Activated CD8-positive, alpha-beta memory T cell treated with anti-CD3 and anti-CD28 coated beads, Interleukin-2, amount 50 U/mL, for 24 hours (primary cell): ENCODE measurements at regions not wholly inside any gene's neighbourhood (a gene's known extent, or its start where the extent isn't known, plus 50 kb on each side); places are given as distances from the start of the nearest gene placed in this dataset.

Experiments
- DNase-seq: peaks from one replicate; pipeline ENCODE4 v3.0.0-alpha.2; 2020; ENCODE audit errors: extremely low read depth

DNA sequence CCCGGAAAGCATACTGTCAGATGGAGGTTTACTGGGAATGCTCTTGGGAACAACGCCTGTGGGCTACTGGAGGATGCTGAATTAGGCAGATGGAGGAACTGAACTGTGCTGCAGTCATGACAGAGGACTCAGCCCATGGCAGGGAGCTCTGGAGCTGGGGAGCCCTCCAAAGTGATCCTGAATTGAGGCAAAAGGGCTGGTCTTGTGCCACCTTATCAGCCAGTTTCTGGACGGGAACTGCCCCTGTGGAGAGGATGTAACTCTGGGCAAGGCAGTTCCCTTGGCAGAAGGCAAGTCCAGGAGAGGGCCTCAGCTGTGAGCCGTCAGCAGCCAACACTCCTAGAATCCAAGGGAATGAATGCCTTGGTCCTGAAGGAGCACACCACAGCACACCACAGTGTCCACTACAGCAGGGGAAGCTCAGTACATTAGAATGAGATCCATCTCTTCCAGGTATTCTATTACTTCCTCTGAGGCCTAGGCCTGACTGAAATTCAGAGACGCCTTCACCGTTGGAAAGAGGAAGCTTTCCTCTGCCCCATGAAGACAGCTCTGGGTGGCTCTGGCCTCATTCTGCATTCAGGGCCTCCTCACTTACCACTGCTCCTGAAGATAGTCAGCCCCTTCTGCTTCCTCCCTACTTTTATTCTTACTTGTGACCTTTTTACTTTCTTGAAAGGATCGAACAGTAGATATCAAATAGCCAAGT lies 139.6 kb upstream of the GPR26 start:
- no peak for DNase-seq

DNA sequence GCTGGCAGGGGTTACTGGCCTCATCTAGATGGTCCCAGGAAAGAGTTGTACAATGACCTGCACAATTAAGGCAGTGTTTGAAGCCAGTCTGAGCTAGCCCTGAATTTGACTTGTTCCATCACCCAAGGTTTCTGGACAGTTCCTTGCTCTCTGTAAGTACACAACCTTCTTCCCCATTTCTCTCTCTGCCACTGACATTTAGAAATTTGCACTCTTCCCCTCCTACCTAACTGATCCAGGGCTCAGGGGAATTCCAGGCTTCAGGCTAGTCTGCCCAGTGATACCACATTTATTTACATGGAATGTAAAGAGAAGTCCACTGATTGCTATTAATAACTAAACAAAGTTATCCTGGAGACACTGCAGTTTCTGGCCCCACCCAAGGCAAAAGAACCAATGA lies 139.0 kb upstream of the GPR26 start:
- DNase-seq = no peak

DNA sequence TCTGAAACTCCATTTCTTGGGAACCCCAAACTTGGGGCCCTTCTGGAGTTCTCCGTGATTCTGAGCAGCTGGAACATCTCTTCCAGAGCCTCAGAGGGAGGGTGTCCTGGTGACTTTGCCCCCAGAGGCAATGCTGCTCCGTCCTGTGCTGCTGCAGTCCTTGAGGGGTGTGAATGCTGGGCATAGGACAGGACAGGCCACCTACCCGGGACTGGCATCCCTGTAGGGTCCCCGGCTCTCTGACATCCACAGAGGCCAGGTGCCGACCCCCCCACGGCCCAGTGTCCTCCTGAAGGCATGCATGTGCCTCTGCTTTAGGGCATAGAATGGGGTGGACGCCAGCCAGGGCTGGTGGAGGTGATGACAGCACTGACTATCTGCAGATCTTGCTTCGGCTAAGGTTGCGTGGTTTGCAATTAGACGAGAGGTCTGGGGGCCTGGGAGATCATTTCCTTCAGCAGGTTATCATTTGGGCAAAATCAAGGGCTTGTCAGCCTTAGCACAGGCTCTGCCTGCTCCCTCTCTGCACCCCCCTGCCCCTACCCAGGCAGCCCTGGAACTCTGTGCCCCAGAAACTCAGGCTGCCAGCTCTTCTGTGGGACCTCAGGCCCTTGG lies 136.9 kb upstream of the GPR26 start:
- DNase-seq = no peak

DNA sequence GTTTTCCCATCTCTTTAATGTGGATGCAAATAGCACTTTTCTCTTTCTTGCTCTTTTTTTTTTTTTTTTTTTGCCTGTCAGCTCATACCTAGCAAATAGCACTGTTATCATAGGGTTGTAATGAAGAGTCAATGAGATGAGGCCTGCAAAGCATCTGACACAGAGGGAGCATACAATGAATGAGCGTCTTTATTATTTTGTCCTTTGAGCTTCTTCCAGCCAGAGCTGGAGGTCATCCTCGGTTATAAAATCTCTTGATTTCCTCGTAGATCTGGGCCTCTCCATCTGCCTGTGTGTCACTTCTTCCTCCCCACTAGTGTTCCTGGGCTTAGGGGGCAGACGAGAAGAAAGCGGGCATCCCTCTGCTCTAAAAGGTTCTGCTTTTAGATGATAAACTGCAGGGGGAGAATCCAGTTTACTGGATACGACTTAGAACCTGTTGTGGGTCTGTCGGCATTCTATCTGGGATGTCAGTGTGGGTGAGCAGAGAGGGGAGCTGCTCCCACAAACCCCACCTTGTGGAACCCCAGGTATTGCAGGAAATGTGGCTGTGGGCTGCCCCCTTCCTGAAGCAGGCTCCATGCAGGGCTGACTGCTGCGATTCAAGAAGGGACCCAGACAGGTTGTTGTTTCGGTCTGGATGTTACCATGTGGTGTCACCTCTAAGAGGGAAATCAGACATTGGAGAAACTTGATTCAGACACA lies 135.8 kb upstream of the GPR26 start:
- DNase-seq = no peak

DNA sequence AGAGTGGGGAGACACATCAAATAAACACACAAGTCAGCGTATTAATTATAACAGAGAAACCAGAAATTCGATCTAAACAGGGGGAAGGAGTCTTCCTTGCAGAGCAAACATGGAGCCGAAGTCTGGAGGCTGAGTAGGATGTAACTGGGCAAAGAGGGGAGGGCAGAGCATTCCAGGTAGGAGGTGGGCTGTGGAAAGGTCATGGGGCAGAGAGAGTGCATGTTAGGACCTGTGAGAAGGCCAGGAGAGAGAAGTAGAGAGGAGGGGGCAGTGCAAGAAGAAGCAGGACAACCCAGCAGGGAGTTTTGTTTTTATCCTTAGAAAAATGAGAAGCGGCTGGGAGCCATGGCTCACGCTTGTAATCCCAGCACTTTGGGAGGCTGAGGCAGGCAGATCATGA lies 130.8 kb upstream of the GPR26 start:
- DNase-seq = no peak

DNA sequence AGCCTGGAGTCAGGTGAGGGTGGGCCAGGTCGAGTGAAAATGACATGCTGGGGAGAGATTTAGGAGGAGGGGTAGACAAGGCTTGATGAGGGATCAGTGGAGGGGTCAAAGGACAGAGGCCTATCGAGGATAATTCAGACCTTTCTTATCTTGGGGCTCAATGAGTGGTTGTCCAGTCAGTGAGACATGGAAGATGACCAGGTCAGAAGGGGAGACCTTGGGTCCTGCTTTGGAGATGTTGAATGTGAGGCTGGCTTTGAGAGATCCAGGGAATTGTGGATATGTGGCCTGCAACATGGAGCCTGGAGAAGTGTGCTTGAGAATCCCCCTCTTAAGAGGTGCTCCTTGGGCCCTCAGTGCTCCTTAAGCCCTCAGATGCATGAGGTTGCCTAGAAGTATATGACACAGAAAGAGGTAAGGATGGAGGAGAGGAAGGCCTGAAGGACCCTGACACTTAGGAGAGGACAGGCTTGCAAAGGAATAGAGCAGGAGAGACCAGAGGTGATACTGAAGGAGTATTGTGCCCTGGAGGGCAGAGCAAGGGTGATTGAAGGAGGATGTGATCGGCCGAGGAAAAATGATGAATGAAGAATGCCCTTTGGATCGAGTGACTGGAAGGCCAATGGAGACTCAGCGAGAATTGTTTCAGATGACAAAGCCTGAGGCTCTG lies 129.8 kb upstream of the GPR26 start:
- DNase-seq = no peak

DNA sequence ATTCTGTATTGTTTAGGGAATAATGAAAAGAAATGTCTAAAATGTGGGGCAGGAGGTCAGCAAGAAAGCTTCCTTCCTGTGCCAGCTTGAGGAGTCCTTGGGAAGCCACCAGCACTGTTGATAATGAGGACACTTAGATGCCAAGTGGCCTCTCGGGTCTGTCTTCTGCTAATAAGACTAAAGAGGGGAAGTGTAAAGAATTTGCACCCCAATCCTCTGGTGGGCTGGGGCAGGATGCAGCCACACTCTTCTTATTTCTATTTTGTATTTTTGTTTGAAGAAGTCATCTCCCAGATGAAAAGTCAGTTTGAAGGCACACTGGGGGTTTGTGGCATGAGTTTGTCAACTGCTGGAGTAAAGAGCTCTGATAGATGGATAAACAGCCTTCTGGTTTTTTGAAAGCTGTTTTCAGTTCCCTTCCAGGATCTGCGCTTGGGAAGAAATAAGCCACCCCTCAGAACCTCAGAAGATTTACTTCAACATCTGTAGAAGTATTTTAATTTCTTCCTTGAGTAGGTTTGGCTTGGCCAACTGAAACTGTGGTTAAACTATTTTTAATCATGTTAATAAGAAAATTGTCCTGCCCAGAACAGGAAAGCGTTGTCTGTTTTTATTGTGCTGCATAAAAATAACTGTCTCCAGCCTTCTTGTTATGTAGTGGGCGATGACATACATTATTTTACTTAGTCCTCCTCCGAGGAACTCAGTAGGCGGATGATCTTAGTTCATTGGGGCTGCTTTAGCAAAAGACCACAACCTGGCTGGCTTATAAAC lies 128.8 kb upstream of the GPR26 start:
- DNase-seq = no peak

DNA sequence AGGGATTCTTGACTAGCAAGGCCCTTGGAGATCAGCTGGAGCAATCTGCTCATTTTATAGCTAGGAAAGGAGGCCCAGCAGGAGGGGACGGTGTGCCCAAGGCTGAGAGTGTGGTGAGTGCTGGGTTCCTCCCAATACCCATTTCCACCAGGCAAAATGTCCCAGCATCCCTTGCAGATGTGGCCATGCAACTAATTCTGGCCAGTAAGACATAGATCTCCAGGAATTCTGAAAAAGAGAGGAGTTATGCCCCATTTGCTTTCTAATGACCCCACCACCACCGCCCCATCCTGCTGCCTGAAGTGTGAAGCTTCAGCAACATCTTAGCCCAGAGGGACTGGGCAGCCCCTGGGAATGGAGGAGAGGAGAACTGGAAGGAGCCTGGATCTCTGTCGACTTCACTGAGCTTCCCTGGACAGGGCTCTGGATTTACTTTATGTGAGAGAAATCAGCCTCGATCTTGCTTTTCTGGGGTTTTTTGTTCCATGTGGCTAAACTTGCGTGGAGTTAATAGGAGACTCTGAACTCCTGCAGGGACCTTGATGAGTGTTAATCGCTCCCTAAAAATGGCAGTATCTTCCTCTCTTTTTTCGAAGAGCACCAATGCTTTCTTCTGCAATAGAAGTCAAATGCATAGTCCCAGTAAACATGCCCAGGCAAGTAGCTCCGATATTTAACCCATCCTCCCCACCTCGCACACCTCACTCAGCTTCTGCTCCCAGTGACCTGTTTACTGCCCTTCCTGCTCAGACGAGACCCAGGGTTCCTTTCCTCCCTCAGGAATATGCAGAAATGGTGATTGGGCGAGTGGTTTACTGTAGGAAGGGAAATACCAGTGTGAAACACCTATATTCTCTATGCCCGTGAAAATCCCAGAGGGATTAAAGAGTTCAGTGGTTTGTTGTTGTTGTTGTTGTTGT lies 127.5 kb upstream of the GPR26 start:
- DNase-seq = no peak

DNA sequence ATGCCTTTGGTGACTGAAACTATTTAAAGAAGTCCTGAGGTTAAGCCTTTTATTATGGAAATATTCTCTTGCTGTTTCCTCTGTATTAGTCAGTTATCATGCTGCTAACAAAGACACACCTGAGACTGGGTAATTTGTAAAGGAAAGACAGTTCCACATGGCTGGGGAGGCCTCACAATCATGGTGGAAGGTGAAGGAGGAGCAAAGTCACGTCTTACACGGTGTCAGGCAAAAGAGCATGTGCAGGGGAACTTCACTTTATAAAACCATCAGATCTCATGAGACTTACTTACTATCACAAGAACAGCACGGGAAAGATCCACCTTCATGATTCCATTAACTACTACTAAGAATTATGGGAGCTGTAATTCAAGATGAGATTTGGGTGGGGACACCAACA lies 121.2 kb upstream of the GPR26 start:
- DNase-seq = no peak

DNA sequence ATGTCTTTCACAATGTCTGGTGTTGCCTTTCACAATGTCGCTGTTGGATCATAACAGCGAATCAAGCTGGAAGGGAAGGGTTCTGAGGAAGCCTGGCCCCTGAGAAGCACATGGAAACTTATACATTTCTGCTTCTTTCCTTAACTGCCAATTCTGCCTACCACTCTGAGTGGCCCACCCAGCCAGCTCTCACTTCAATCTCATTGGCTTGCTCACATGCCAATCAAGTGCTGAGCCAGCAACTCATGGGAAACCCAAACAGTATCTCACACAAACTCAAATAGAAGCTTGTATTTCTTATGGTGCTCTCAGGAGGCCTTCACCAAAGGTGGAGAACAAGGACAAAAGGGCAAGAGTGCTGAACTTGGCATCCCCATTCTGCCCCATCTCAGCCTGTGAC lies 117.4 kb upstream of the GPR26 start:
- DNase-seq = no peak

DNA sequence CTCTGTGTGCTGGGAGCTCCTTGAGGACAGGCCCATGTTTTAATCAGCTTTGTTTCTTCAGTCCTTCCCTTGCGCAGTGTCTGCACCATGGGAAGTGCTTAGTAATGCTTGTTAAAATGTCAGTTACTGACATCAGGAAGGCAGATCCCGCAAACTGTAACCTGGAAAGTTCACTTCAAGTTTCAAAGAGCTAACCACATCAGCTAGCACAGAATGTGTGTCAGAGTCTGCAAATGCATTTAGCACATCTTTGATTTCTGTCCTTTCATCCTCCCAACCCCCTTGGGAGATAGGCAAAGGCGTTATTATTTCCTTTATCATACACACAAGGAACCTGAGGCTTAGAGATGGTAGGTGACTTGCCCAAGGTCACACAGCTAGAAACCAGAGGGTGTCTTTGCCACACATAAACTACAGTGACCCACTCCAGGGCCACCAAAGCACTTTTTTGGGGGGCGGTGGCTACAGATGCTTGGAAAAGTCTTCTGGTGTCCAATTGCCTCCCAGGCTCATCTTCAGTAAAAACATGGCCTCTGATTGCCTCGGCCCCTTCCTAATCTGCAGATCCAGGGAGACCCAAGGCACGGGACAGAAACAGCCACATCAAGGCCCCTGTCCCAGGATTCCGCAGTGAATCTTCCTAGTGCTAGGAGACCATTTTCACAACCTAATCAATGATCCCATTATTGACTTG lies 116.2 kb upstream of the GPR26 start:
- DNase-seq = no peak

DNA sequence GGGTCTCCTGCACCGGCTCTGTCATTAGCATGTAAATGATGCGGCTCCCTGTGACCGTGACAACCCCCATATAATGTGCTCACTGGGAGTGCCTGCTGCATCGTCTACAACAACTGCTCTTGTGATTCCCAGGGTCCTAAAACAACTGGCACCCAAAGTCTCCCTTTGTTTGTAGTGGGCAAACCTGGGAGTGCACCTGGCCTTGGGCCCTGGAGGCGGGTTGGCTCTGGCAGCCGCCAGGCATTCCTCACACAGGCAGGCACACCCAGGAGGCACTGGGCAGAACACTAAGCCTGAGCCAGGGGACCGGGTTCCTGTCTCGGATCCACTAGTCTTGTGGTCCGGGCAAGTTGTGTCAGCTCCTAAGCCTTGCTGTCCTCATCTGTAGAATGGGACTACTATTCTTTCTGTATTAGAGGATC lies 115.5 kb upstream of the GPR26 start:
- DNase-seq = no peak

DNA sequence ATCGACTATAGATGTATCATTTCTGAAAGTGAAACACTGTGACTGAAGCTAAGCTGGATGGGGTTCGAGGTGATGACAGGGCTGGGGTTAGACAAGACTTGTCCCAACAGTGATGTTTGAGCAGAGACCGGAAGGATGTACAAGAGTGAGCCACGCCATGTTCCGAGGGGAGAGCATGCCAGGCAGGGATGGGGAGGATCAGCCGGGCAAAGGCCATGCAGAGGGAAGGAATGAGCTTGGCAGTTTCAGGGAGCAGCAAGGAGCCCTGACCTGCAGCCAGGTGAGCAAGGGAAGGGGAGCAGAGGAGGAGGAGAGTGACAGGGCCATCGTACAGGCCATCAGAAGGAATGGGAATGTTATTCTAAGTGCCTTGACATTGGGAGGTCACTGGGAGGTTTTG lies 114.9 kb upstream of the GPR26 start:
- no peak for DNase-seq

DNA sequence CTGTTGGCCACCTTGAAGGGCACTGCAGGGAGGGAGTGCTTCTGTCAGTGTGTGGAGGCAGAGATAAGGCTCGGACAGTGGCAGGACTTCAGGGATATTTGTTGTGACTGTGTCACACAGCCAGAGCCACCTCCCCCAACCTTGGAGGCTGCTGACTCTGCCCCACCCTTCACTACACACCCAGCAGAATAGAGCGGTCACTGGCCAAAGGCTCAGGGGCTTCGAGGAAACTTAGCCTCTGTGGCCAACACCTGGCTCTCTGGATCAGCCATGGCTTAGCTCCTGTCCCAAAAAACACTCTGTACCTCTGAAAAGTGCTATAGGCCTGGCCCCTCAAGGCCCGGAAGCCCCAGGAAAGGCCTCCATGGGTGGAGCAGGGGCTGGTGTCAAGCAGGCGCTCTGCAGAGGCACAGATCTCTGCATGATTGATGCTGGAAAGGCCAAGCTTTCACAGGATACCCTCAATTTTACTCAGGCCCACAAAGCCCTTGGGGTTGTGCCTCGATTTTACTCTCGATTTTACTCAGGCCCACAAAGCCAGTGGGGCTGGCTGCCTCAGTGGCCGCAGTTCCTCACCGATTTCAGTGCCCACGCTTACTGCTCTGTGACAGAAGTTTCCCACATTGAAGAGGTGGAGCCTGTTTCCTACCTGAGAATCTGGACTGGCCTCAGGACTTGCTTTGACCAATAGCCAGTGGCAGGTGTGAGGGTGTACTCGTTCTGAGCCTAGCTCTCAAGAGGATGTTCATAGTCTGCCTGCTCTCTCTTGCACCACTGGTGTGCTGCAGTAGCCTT lies 113.2 kb upstream of the GPR26 start:
- no peak for DNase-seq

DNA sequence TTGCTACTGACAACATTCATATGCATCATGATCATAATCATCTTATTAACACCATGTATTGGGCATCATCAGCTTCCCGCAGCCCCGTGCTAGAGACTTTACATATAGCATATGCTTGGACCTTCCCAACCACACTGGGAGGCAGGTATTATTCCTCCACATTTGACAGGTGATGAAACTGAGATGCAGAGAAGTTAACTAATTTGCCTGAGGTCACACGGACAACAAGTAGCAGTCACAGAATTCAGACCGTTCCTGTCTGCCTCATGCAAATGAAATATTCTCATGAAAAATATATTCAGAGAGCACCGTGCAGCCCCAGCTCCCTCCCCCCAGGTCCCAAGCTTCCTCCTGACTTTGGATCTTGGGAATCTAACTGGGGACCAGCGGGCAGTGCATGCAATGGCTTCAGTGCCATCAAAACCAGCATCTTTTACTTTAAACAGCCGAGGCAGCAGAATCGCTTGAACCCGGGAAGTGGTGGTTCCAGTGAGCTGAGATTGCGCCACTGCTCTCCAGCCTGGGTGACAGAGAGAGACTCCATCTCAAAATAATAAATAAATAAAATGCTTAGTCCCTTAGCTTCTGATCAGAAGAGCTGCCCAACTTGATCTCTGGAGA lies 112.2 kb upstream of the GPR26 start:
- DNase-seq = no peak

DNA sequence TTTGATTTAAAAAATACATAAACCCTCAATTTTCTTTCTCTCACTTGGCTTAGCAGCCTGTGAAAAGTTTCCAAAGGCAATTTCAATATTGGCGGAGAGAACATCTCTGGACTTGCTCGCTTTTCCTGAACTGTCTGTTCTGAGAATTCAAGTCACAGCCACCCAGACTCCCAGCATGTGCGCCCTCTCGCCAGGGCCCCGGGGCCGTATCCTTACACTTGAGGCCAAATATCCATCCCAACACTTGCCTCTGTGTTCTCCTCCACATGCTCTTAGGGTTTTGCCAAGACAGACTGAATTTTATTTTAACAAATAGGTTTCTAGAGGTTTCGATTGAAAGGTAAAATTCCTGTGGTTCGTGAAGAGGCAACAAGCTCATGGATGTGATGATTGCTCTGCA lies 111.5 kb upstream of the GPR26 start:
- DNase-seq = no peak

DNA sequence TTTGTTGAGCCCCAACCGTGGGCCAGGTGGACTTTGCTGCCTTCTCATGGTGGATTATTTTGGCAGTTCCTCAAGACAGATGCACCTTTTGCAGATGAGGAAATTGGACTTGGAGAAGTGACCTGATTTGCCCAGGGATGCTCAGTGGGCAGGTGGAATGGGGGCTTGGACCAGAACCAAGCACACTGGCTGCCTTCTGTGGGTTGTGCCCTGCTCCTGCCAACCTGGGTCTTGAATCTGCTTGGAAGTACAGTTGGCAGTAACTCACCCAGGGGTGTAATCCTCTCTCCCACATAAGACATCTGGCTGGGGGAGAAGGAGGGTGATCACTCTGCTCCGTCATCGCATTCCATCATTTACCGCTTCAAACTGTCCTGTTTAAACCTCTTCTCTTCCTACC lies 110.5 kb upstream of the GPR26 start:
- DNase-seq = no peak

DNA sequence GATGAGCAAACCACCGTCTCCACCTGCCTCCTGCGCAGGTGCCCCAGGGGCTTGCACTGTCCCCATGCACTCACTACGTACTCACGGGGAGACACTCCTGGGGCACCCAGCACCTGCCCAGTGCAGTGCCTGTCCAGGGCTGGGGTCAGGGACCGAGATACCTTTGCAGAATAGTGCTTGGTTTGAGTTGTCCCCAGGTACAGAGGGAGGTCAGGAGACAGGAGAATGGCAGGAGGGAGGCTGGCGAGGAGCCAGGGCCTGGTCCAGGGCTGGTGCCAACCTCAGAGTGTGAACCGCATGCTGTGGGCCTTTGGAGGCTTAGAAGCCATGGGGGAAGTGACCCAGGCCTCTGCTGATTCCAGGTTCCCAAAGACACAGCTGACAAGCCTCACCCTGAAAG lies 110.1 kb upstream of the GPR26 start:
- no peak for DNase-seq

DNA sequence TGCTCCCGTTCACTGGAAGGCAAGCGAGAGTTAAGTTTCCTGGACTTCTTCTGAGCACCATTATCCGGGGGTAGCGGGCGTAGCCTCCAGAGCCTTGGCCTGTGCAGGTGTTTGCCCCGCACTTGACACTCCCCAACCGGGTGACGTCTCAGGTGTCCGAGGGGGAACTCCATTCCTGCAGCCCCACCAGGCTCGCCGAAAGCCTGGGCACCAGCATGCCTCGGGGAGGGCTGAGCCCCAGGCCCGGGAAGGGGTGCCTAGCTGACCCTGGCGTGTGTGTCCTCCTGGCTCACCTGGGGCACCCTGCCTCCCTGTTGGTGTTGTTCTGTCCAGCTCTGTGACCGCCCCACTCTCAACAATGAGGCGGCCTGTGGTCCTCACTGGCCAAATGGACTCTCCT lies 109.4 kb upstream of the GPR26 start:
- no peak for DNase-seq
